ENCODE measurements at regions not wholly inside any gene's neighbourhood (a gene's known extent, or its start where the extent isn't known, plus 50 kb on each side); places are given as distances from the start of the nearest gene placed in this dataset.
"Not testable (repeated sequence)": the region's sequence is repeated elsewhere in the genome, so short reads cannot be mapped to it uniquely, and the experiment has no call there.

GRCh38 chr7:145471883-145472282 is 636.0 kb upstream of the TPK1 start:
- no peak for TF ChIP-seq POLR2A (IDR thresholded peaks at IDR 0.05; ENCODE audit: low read depth, low read length)
- DNase-seq (ENCODE audit: insufficient read length, low spot score) (no peak), FAIRE-seq (no peak)

- DNase-seq (ENCODE audit: insufficient read length, low spot score) (no peak), FAIRE-seq (no peak)
- TF ChIP-seq POLR2A (IDR thresholded peaks at IDR 0.05; ENCODE audit: low read depth, low read length), result no peak
Observed at GRCh38 chr7:145464287-145464686, 628.4 kb upstream of the TPK1 start.

- TF ChIP-seq POLR2A (IDR thresholded peaks at IDR 0.05; ENCODE audit: low read depth, low read length), result no peak
- DNase-seq (ENCODE audit: insufficient read length, low spot score), result no peak
- no peak for FAIRE-seq
Observed at GRCh38 chr7:145462463-145462862, 626.6 kb upstream of the TPK1 start.

- FAIRE-seq (no peak), DNase-seq (ENCODE audit: insufficient read length, low spot score) (no peak)
- TF ChIP-seq POLR2A (IDR thresholded peaks at IDR 0.05; ENCODE audit: low read depth, low read length), result no peak
Observed at GRCh38 chr7:145434811-145435210, 599.0 kb upstream of the TPK1 start.

- no peak for DNase-seq (ENCODE audit: insufficient read length, low spot score)
- no peak for TF ChIP-seq POLR2A (IDR thresholded peaks at IDR 0.05; ENCODE audit: low read depth, low read length)
- no peak for FAIRE-seq
Observed at GRCh38 chr7:145431834-145432233, 596.0 kb upstream of the TPK1 start.

- not testable (repeated sequence) for FAIRE-seq; DNase-seq (ENCODE audit: insufficient read length, low spot score)
Observed at GRCh38 chr7:145418481-145418880, 582.6 kb upstream of the TPK1 start.

- TF ChIP-seq POLR2A (IDR thresholded peaks at IDR 0.05; ENCODE audit: low read depth, low read length), result no peak
- DNase-seq (ENCODE audit: insufficient read length, low spot score) (no peak), FAIRE-seq (no peak)
Observed at GRCh38 chr7:145411066-145411465, 575.2 kb upstream of the TPK1 start.

GRCh38 chr7:145398758-145399157 is 562.9 kb upstream of the TPK1 start:
- DNase-seq (ENCODE audit: insufficient read length, low spot score) (no peak), FAIRE-seq (no peak)
- TF ChIP-seq POLR2A (IDR thresholded peaks at IDR 0.05; ENCODE audit: low read depth, low read length), result no peak

GRCh38 chr7:145394126-145394525 is 558.3 kb upstream of the TPK1 start:
- TF ChIP-seq POLR2A (IDR thresholded peaks at IDR 0.05; ENCODE audit: low read depth, low read length), result no peak
- DNase-seq (ENCODE audit: insufficient read length, low spot score), result no peak
- FAIRE-seq, result no peak

GRCh38 chr7:145382762-145383161 is 546.9 kb upstream of the TPK1 start:
- FAIRE-seq (no peak), DNase-seq (ENCODE audit: insufficient read length, low spot score) (no peak)
- TF ChIP-seq POLR2A (IDR thresholded peaks at IDR 0.05; ENCODE audit: low read depth, low read length), result no peak

GRCh38 chr7:145378197-145378596 is 542.3 kb upstream of the TPK1 start:
- no peak for TF ChIP-seq POLR2A (IDR thresholded peaks at IDR 0.05; ENCODE audit: low read depth, low read length)
- FAIRE-seq (no peak), DNase-seq (ENCODE audit: insufficient read length, low spot score) (no peak)

GRCh38 chr7:145360511-145361100 is 524.8 kb upstream of the TPK1 start:
- FAIRE-seq (no peak), DNase-seq (ENCODE audit: insufficient read length, low spot score) (no peak)
- TF ChIP-seq POLR2A (IDR thresholded peaks at IDR 0.05; ENCODE audit: low read depth, low read length), result no peak

- no peak for FAIRE-seq
- no peak for TF ChIP-seq POLR2A (IDR thresholded peaks at IDR 0.05; ENCODE audit: low read depth, low read length)
- no peak for DNase-seq (ENCODE audit: insufficient read length, low spot score)
Observed at GRCh38 chr7:145350334-145350733, 514.5 kb upstream of the TPK1 start.

GRCh38 chr7:145349452-145349851 is 513.6 kb upstream of the TPK1 start:
- DNase-seq (ENCODE audit: insufficient read length, low spot score); FAIRE-seq: not testable (repeated sequence)

- no peak for DNase-seq (ENCODE audit: insufficient read length, low spot score)
- FAIRE-seq, result no peak
- no peak for TF ChIP-seq POLR2A (IDR thresholded peaks at IDR 0.05; ENCODE audit: low read depth, low read length)
Observed at GRCh38 chr7:145347271-145347670, 511.4 kb upstream of the TPK1 start.

- DNase-seq (ENCODE audit: insufficient read length, low spot score) (no peak), FAIRE-seq (no peak)
- no peak for TF ChIP-seq POLR2A (IDR thresholded peaks at IDR 0.05; ENCODE audit: low read depth, low read length)
Observed at GRCh38 chr7:145339319-145339718, 503.5 kb upstream of the TPK1 start.

Measured in H54 (cell line).